SK-N-SH treated with all-trans-retinoic acid at 6 μM for 48 hours (cell line): ENCODE measurements at regions not wholly inside any gene's neighbourhood (a gene's known extent, or its start where the extent isn't known, plus 50 kb on each side); places are given as distances from the start of the nearest gene placed in this dataset.

ENCODE experiments used
- ATAC-seq: fragments of 200-7000 bp; cut with Tn5 transposase; 3 replicates; pipeline ENCODE4 v1.9.1; 2020; ENCODE audit warnings: mild to moderate bottlenecking, moderate library complexity
- ARNTL ChIP-seq: fragments of 450-650 bp; formaldehyde crosslinking; IDR thresholded peaks from 2 replicates; pipeline ENCODE4 v1.5.0; 2020; ENCODE audit warnings: low read depth, mild to moderate bottlenecking, moderate library complexity, borderline replicate concordance
- BACH2 ChIP-seq: fragments of 250-450 bp; sonication (Bioruptor Pico); IDR thresholded peaks from 2 replicates; pipeline ENCODE4 v1.9.0; 2021; ENCODE audit warnings: mild to moderate bottlenecking, borderline replicate concordance
- CSRNP3 ChIP-seq: fragments of 250-450 bp; sonication (Bioruptor Pico); IDR thresholded peaks from 2 replicates; pipeline ENCODE4 v1.5.1; 2021; ENCODE audit warnings: mild to moderate bottlenecking, moderate library complexity
- ESRRG ChIP-seq: fragments of 250-450 bp; sonication (Bioruptor Pico); IDR thresholded peaks from 2 replicates; pipeline ENCODE4 v1.6.1; 2021; ENCODE audit warnings: mild to moderate bottlenecking
- ISL1 ChIP-seq: fragments of 250-450 bp; sonication (Bioruptor Pico); IDR thresholded peaks from 2 replicates; pipeline ENCODE4 v2.1.2; 2022; ENCODE audit warnings: mild to moderate bottlenecking, moderate library complexity
- OSR1 ChIP-seq: fragments of 250-450 bp; sonication (Bioruptor Pico); IDR thresholded peaks from 2 replicates; pipeline ENCODE4 v1.8.0; 2022; ENCODE audit warnings: moderate library complexity, mild to moderate bottlenecking, inconsistent platforms
- PPARA ChIP-seq: fragments of 250-450 bp; sonication (Bioruptor Pico); IDR thresholded peaks from 2 replicates; pipeline ENCODE4 v1.5.0; 2020; ENCODE audit warnings: mild to moderate bottlenecking, borderline replicate concordance
- RARB ChIP-seq: fragments of 250-450 bp; sonication (Bioruptor Pico); IDR thresholded peaks from 2 replicates; pipeline ENCODE4 v1.8.0; 2021; ENCODE audit warnings: mild to moderate bottlenecking, moderate library complexity
- SNAI2 ChIP-seq: fragments of 250-450 bp; sonication (Bioruptor Pico); IDR thresholded peaks from 2 replicates; pipeline ENCODE4 v1.5.0; 2020; ENCODE audit warnings: mild to moderate bottlenecking, moderate library complexity
- TCF4 ChIP-seq: fragments of 250-450 bp; sonication (Bioruptor Pico); IDR thresholded peaks from 2 replicates; pipeline ENCODE4 v1.8.0; 2021; ENCODE audit warnings: mild to moderate bottlenecking, moderate library complexity, borderline replicate concordance
- TOX ChIP-seq: fragments of 250-450 bp; sonication (Bioruptor Pico); IDR thresholded peaks from 2 replicates; pipeline ENCODE4 v1.8.0; 2021; ENCODE audit warnings: mild to moderate bottlenecking, moderate library complexity, borderline replicate concordance
- TSHZ2 ChIP-seq: fragments of 250-450 bp; sonication (Bioruptor Pico); IDR thresholded peaks from 2 replicates; pipeline ENCODE4 v1.5.0; 2020; ENCODE audit warnings: mild to moderate bottlenecking, moderate library complexity
- ZC3H10 ChIP-seq: fragments of 250-450 bp; sonication (Bioruptor Pico); IDR thresholded peaks from 2 replicates; pipeline ENCODE4 v1.5.1; 2021; ENCODE audit warnings: mild to moderate bottlenecking, moderate library complexity
- ZFP3 ChIP-seq: fragments of 250-450 bp; sonication (Bioruptor Pico); IDR thresholded peaks from 2 replicates; pipeline ENCODE4 v1.5.0; 2020; ENCODE audit warnings: mild to moderate bottlenecking, moderate library complexity
- ZFP30 ChIP-seq: fragments of 450-650 bp; formaldehyde crosslinking; IDR thresholded peaks from 2 replicates; pipeline ENCODE4 v1.5.0; 2022; ENCODE audit warnings: mild to moderate bottlenecking, moderate library complexity
- ZNF70 ChIP-seq: fragments of 450-650 bp; formaldehyde crosslinking; IDR thresholded peaks from 2 replicates; pipeline ENCODE4 v1.5.0; 2020; ENCODE audit warnings: mild to moderate bottlenecking, moderate library complexity
- TF ChIP-seq, protein P1 (sequence below): fragments of 250-450 bp; sonication (Bioruptor Pico); IDR thresholded peaks from 2 replicates; pipeline ENCODE4 v1.8.0; 2020; ENCODE audit warnings: mild to moderate bottlenecking, moderate library complexity, borderline replicate concordance
- TF ChIP-seq, protein P2 (sequence below): fragments of 250-450 bp; sonication (Bioruptor Pico); IDR thresholded peaks from 2 replicates; pipeline ENCODE4 v1.5.1; 2020; ENCODE audit warnings: low read depth, mild to moderate bottlenecking, moderate library complexity
- TF ChIP-seq, protein P3 (sequence below): fragments of 250-450 bp; sonication (Bioruptor Pico); IDR thresholded peaks from 2 replicates; pipeline ENCODE4 v1.8.0; 2021; ENCODE audit warnings: low read depth, mild to moderate bottlenecking, moderate library complexity, borderline replicate concordance

GRCh38 chr9:107070586-107070985 is 207.6 kb downstream of the ZNF462 start:
- ATAC-seq = no peak
- no peak for TF ChIP-seq SNAI2
- TF ChIP-seq, protein P1, sequence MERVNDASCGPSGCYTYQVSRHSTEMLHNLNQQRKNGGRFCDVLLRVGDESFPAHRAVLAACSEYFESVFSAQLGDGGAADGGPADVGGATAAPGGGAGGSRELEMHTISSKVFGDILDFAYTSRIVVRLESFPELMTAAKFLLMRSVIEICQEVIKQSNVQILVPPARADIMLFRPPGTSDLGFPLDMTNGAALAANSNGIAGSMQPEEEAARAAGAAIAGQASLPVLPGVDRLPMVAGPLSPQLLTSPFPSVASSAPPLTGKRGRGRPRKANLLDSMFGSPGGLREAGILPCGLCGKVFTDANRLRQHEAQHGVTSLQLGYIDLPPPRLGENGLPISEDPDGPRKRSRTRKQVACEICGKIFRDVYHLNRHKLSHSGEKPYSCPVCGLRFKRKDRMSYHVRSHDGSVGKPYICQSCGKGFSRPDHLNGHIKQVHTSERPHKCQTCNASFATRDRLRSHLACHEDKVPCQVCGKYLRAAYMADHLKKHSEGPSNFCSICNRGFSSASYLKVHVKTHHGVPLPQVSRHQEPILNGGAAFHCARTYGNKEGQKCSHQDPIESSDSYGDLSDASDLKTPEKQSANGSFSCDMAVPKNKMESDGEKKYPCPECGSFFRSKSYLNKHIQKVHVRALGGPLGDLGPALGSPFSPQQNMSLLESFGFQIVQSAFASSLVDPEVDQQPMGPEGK (CRISPR knock-in tag) = no peak
- no peak for TF ChIP-seq RARB (CRISPR knock-in tag)
- TF ChIP-seq ARNTL (CRISPR knock-in tag) = no peak
- TF ChIP-seq ZC3H10 (CRISPR knock-in tag) = no peak
- TF ChIP-seq CSRNP3 = no peak
- TF ChIP-seq, protein P2, sequence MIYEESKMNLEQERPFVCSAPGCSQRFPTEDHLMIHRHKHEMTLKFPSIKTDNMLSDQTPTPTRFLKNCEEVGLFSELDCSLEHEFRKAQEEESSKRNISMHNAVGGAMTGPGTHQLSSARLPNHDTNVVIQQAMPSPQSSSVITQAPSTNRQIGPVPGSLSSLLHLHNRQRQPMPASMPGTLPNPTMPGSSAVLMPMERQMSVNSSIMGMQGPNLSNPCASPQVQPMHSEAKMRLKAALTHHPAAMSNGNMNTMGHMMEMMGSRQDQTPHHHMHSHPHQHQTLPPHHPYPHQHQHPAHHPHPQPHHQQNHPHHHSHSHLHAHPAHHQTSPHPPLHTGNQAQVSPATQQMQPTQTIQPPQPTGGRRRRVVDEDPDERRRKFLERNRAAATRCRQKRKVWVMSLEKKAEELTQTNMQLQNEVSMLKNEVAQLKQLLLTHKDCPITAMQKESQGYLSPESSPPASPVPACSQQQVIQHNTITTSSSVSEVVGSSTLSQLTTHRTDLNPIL (CRISPR knock-in tag) = no peak
- TF ChIP-seq PPARA (CRISPR knock-in tag) = no peak
- TF ChIP-seq, protein P3, sequence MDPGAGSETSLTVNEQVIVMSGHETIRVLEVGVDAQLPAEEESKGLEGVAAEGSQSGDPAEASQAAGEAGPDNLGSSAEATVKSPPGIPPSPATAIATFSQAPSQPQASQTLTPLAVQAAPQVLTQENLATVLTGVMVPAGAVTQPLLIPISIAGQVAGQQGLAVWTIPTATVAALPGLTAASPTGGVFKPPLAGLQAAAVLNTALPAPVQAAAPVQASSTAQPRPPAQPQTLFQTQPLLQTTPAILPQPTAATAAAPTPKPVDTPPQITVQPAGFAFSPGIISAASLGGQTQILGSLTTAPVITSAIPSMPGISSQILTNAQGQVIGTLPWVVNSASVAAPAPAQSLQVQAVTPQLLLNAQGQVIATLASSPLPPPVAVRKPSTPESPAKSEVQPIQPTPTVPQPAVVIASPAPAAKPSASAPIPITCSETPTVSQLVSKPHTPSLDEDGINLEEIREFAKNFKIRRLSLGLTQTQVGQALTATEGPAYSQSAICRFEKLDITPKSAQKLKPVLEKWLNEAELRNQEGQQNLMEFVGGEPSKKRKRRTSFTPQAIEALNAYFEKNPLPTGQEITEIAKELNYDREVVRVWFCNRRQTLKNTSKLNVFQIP (CRISPR knock-in tag) = no peak

GRCh38 chr9:107078061-107078460 is 205.0 kb upstream of the RAD23B start:
- ATAC-seq = no peak
- TF ChIP-seq TSHZ2 = no peak
- no peak for TF ChIP-seq ZNF70 (CRISPR knock-in tag)
- TF ChIP-seq, protein P3 (CRISPR knock-in tag) = no peak
- TF ChIP-seq, protein P2 (CRISPR knock-in tag) = no peak
- no peak for TF ChIP-seq ARNTL (CRISPR knock-in tag)
- no peak for TF ChIP-seq ISL1 (CRISPR knock-in tag)
- no peak for TF ChIP-seq TOX (CRISPR knock-in tag)
- no peak for TF ChIP-seq ZFP3 (CRISPR knock-in tag)
- no peak for TF ChIP-seq TCF4 (CRISPR knock-in tag)
- no peak for TF ChIP-seq ESRRG (CRISPR knock-in tag)
- no peak for TF ChIP-seq OSR1 (CRISPR knock-in tag)

GRCh38 chr9:107079589-107079988 is 203.5 kb upstream of the RAD23B start:
- ATAC-seq = no peak
- no peak for TF ChIP-seq OSR1 (CRISPR knock-in tag)
- TF ChIP-seq ZFP30 = no peak
- TF ChIP-seq, protein P2 (CRISPR knock-in tag) = no peak
- no peak for TF ChIP-seq TOX (CRISPR knock-in tag)
- TF ChIP-seq ZFP3 (CRISPR knock-in tag) = no peak
- TF ChIP-seq TSHZ2 = no peak
- TF ChIP-seq ZNF70 (CRISPR knock-in tag) = no peak
- no peak for TF ChIP-seq BACH2
